ENCODE measurements at regions not wholly inside any gene's neighbourhood (a gene's known extent, or its start where the extent isn't known, plus 50 kb on each side); places are given as distances from the start of the nearest gene placed in this dataset.

DNA sequence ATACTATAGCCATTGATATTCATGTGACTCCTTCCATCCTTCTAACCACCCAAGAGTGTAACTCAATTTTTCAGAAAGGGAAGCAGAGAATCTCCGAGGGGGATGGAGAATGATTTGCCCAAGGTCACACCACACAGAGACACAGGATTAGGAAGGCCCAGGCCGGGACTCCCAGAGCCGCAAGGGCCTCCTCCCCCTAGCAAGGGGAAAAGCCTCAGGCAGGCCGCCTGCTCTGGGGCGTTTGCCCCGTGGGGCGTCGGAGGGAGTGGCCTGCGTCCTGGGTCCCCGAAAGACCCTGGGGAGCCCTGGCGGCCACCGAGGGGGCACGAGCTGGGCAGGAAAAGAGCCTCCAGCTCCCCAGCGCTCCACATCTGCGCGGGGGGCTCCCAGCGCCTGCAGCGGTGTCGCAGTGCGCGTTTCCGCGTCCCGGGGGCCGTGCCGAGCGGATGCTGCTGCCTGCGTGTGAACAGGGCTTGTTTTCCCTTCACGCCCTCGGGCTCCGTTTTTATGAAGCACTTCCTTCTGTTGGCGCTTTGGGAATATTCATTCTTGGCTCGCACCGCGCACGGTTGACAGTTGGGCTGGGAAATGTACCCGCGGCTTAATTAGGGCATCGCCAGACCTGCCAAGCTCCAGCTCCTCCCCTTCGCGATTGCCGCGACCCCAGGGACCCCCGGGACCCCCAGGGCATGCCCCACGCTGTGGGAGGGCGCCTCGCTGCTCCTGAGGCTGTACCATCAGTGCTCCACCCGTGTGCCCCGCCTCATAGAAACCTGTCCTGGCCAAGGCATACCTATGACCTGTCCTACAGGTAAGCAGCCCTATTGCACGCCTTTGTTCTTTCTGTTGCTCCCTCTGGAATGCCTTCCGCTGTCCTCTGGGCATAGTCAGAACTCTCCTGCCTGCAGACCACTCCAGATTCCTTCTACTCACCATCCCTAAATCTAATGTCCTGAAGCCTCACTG, 158.9 kb upstream of the GLI2 start:
- DNase-seq = no peak

DNA sequence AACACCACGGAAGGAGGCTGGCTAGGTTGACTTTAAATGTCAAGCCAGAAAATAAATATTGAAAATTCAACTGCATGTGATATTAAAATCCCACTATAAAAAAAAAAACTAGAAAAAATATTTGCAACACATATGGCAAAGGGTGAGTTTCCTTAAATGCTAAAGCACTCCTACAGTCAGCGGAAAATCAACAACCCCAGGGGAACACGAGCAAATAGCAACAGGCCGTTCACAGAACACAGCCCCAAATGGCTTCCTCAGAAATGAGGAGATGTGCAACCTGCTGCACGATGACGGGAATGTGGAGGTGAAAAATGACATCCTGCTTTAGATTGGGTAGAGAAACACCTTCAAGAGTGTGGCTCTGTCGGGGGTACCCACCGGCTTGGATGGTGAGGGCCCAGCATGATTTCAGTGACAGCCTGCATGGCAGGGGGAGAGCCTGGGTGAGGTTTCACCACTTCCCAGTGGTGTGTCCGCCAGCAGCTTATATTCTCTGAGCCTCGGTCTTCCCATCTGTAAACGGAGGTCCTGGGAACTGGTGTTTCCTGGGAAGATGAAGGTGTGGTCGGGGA, 157.9 kb upstream of the GLI2 start:
- DNase-seq = no peak

DNA sequence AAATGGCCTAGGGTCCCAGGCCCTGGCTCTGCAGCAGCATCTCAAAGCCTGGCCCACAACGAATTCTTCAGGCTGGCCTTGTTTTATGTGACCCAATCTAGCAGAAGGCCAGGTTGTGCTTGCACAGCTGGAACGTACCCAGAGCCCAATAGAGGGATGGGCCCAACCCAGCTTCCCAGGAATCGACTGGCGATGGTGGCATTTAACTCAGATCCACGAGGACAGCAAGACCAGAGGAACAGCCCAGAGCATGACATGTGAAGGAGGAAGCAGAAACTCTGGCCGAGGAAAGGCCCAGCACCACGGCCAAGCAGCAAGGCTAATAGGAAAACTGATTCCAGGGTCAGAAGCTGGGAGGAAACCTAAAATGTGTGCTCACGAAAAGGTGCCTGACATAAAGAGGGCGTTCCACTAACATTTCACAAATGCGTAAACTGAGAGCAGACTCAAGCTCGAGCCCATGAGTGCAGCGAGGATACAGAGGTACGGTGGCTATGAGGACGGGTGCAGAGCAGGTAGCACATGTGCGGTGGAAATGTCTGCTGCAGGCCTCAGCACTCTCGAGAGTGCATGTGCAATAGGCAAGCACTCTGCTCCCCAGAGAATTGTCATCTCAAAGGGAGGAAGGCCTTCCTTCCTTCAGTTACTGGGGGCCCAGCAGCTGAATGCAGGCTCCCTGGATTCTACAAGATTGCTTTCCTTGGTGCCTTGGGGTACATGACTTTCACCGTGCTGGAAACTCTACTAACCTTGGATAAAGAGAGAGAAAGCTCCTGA, 156.9 kb upstream of the GLI2 start:
- DNase-seq = no peak

DNA sequence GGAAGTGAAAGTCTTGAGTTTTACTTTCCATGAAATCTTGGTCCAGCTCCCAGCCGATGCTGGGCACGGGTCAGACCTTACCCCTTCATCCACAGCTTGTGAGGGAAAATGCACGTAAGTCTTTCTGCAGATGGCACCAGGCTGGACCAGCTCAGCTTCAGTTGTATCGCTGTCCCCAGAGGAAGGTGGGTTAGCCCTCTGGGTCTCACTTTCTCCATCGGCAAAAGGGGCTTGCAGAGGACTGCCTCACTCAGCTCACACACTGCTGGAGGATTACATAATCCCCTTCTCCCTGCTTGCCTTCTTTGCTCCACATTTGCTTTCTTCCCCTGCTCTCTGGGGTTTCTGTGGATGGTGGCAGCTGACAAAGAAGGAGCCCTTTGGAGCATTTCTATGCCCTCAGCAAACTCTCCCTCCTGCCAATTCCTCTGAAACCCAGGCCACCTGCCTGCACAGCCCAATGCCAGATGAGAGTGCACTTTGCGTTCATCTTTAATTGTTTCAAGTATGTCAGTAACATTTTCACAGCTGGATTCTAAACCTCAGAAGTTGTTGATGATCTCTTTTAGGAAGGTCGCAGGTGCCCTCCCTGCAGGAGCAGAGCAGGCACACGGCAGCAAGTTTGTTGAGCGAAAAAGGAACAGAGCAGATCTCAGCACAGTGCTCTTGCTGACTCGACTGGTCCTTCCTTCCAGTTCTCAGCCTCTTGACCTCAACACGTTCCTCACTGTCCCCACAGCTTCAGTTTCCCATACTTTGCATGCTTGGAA, 155.6 kb upstream of the GLI2 start:
- no peak for DNase-seq

DNA sequence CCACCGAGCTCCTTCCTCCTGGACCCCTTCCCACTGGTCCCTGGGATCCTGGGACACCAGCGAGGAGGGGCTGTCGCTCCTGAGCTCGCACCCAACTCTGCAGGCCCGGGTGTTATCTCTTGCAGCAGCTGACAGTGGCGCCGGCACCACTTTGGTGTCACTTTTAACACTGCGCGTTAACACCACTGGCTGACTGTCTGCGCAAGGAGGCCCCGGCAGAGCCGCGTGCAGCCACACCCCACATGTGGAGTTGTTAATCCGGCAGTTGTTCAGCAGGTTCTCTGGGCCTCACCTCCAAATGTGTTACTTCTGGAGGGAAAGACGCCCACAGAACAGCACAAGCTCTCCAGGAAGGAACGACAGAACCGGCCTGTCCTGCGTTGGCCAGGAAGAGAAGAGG, 155.0 kb upstream of the GLI2 start:
- no peak for DNase-seq

DNA sequence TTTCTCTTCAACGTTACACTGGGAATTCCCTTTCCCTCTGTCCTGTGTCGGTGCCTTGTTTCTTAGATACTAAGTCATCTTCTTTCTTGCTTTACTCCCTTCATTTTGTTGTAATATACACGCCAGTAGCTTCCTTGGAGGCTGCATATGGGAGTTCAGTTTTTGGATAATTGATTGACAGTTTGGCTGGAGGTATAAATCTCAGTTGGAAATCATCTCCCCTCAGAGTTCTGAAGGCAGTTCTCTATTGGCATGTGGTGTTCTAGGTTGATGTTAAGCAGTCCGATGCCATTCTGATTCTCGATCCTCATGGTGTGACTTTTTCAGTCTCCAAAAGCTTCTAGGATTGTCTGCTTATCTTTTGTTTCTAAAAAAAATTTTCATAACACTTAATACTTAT, 152.5 kb upstream of the GLI2 start:
- no peak for DNase-seq

DNA sequence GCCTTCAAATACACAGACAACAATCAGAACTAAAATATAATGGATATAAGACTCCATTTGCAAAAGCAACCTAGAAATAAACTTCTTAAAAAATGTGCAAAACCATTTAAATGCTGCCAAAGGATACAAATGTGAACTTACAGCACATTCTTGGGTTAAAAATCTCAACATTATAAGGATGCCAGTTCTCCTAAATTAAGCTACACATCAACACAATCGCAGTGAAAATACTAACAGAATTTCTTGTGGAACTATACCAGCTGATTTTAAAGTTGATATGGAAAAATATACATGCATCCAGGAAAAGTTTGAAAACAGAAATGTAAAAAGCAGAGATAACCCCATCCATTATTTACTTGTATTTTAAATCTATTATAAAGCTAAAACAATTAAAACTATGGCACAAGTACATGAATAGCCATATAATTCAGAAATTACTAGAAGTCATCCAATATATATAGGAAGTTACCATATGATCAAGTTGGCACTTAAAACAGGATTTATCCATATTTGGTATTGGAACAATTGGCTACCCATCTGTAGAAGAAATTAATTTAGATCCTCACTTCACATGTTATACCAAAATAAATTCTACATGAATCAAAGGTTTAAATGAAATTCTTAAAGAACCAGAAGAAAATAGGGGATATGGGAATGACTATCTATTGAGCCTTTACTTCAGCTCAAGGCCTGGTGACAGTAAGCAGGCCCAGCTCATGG, 151.7 kb upstream of the GLI2 start:
- DNase-seq = no peak

DNA sequence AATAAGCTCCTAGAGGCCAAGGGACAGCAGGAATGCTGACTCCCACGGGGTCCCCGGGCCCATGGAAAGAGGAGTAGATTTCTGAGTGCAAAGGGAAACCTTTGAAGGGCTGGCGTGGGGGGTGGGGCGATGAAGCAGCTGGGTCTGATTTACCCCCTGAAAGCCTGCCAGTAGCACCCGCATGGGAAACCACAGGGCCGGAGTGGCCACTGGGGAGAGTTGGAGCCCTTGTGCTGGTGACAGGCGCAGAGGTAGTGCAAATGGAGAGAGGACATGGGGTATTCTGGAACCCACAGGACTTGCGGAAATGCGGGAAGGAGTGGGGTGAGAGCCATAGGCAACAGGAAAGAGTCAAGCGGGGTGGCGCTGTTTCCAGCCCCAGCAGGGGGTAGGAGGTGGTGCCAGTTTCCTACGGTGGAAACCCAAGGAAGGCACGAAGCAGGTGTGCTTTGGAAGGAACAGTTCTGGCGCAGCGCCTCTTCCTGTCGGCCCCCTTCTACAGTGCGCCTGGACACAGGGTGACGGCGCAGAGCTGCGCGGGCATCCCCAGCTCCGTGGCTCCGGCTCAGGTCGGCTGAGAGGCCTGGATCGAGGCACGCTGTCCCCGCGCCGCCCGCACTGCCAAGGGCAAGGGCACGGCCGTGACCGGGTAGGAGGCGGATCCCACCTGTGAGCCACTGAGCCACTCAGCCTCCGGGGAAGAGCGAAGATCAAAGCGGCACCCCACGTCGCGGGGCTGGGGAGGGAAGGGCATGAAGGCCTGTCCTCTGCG, 149.0 kb upstream of the GLI2 start:
- DNase-seq = no peak

DNA sequence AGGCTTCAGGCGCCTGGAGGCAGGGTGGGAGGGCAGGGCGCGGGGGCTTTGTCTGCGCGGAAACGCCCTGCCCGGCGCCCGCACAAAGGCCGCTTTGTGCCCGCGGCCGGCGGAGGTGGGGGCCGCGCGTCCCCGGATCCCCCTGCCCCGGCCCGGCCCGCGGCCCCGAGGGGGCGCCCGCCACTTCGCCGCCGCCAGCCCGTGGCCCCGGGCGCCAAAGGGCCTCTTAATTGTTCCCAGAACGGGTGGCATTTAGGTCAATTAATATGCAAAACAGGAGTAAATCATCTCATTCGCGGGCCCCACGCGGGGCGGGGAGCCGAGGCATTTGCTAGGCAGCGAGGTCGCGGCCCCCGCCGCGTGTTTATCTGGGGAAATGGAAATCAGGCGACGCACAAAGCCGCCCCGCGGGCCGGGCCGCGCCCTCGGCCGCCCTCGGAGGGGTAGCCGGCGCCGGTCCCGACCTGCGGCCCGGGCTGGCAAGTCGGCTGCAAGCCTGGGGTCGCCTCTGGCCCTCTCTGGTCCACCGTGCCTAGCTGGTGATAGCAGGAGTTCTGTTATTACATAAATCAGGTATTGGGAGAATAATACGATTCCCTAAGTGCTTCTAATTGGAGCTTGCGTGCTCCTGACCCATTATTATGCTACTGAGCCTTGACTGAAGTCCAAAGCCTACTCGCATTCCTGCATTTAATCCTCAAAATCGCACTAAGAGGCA, 148.2 kb upstream of the GLI2 start:
- no peak for DNase-seq

DNA sequence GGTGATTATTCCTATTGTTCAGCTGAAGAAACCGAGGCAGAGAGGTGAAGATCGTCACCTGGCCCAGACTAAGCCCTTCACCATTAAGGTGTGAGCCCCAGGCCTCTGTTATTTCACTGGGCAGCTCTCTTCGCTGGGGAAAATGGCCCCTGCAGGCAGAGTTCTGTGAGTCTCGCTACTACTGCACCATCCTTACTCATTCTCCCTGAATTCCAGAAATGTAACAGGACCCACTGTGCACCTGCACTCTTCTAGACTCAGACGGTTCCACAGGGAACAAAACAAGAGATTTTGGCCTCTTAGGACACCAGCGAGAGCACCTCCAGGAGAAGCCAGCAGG, 147.7 kb upstream of the GLI2 start:
- DNase-seq = no peak

DNA sequence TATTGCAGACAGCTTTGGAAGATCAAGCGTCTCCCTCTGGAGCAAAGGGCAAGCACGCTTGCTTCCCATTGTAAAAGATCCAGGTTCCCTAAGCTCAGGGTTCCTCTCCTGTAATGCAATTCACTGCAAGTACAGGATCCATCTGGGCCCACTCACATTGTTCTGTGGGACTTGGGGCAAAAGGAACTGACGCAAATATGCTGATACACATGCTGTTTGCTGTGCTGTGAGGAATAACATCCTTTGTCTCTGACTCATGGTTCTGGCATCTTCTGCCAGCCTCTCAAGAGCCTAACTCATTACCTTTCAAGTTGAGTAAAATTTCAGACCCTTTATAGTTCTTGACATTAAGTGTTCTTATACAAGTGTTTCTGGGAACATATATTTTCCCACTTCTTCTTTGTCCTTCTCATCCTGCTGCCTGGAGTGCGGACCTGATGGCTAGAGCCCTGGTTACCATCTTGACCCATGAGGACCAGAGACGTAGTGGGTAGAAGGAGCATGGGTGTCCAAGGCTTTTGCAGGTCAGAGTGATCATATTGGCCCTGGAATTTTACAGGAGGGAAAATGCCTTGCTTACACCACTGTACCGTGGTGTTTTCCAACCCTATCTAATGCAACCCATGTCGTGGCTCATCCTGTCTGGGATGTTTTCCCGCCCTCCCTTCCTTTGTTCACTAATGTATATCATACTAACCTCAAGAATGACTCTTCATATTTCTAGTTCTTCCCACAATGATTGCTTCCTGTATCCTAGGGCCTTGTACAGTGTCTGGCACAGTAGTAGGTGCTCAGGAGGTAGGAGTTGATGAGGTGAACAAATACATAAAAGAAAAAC, 145.7 kb upstream of the GLI2 start:
- no peak for DNase-seq

DNA sequence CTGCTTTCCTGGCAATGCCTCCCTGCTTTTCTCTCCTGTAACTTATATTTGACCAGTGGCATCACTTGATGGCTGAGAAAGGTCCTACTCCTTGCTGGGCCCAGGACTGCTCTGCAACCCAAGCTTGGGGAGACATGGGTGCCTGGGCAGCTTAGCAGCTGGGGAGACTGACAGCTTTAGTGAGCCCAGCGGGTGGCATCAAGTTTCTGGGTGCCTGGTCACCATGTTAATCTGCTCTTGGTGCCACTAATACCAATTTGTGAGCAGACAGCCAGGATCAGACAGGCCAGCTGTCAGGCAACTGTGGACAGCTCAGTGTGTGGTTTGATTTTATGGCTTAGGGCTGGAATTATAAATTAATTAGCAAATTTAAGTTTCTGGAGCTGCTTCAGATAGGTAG, 144.8 kb upstream of the GLI2 start:
- DNase-seq = no peak

DNA sequence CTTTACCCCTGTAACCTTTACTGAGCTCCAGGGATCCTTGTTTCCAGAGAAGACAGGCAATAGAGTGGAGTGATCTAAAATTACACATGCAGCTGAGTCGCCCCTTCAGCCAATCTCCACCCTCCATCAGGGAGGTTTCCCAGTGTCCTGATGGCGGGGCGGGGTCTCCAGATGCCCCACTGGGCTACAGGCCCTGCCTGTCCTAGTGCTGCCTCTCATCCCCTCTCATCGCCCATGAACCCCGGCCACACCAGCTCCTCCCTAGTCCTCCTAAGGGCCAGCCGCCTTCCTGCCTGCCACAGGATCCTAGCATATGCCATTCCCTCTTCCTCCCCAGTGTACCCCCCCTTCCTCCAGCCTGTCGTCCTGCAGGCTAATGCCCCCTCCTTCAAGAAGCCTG, 144.1 kb upstream of the GLI2 start:
- no peak for DNase-seq

DNA sequence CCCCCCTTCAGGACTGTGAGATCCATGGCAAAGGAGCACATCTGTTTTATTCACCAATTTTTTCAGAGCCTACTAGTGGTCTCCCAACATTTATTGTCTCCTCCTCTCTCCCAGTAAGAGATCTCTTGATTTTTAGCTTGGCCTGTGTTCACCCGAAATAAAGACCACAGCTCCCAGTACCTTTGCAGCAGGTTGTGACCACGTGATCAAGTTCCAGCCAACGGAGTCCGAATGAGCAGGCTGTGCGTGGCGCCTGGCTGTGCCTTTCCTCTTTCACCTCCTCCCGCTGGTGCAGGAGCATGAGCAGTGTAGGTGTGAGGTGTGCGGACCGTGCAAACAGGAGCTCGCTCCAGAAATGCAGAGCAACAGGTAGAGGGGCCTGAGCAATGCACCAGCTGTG, 143.6 kb upstream of the GLI2 start:
- DNase-seq = no peak

DNA sequence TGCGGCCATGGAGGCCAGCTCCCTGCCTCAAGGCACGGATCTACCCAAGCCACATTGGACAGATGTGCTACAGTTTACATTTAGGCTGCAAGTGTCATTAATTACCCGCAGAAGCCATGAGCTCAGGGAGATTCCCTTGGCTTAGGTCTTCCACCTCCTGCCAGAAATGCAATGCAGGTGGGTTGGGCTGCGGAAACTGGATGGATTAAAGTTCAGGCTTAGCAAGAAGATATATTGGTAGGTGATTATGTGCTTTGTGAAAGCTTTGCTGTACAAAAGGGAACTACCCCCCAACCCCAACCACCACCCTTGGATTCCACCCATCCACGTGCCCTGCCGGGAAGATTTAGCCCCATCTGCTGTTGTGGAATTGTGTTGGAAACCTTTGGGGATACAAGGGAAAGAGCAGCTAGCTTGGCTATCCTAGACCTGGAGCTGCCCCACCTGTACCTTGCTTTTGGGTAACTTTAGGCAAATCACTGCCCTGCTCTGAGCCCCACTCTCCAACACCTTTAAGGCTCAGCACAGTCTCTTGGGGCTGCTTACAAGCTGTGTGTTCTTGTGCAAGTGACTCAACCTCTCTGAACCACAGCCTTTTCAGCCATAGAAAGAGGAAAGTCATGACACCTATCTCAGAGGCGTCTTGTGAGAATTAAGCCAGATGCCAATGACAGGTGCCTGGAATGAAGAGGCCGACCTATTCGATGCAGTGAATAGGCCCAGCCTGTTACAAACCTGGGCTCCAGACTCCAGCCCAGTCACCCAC, 141.6 kb upstream of the GLI2 start:
- DNase-seq = no peak

DNA sequence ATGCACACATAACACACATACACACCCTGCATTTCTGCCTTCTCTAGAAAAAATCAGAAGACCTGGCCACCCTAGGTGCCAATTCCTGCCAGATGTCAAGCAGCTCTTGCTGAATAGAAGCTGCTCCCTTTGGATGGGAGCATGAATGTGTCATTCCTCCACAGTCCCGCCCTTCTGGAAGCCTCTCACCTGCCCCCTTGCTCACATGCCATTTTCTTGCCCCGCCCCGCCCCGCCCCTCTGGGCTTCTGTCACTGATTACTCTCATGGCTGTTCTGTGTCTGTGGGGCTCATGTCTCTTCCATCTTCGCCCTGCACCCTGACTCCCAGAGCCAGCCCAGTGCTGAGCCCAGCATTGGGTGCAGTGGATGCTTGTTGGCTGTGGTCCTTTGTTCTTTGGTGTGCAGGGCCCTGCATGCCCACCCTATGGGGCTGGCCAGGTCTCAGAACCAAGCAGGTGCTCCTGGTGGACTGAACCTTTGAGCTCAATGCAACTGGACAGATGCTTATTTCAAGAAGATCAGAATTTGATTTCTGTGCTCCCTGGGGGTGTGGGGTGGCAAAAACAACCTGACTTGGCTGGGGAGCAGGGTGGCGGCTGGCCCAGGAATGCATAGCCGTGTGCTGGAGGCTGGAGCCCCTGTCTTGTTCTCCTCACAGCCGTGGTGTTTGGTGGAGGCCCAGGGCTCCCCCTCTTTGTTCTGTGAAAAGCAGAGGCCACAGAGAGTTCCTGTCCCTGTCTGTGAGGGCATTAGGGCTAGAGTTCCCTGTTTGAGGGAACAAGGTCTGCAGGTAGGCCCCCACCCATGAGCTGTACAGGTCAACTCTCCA, 140.6 kb upstream of the GLI2 start:
- DNase-seq = no peak

DNA sequence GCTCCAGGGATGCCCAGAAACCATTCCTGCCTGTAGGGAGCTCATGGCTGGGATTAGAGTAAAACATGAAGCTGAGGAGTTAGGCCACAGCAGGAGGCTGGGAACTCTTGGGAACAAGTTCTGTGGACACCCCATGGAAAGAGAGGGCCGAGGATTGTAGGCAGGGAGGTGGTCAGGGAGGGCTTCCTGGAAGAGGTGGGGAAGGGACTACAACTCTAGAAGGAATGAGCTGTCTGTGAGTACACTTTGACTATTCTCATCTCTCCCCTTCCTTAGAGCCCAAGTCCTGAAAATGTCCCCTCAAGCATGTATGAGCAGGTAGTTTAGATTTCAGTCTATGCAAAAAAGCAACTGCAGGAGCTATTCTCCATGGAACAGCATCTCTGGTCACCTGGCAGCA, 139.9 kb upstream of the GLI2 start:
- DNase-seq = no peak

DNA sequence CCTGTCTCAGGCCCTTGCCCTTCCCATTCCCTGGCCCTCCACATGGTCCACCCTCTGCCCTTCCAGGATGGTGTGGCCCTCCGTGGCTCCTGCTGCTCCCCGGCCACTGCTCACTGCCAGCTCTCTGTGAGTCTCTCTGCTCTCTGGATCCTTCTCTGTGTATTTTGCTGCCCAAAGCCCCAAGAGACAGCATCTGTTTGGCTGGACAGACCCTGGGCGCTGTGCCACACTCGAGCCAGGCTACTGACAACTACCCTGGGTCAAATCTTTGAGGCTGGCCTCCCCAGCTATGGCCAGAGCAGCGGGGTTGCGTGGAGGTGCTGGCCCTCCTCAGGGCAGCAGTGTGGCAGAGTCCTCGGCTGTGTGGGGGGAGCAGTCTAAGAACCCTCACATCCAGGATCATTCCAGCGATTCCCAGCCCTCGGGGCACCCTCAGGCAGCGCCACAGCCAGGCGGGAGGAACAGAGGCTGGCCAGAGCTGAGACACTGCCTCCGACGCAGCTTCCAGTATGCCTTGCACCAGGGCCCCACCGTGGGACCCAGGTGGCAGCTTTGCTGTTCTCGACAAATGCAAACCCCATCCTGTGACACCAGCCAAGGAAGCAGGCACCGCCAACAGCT, 139.4 kb upstream of the GLI2 start:
- DNase-seq = no peak

Measured in NCI-H2227 treated with DMSO at 0.1 percent for 48 hours (cell line).